DOHH2 (cell line): ENCODE measurements at regions not wholly inside any gene's neighbourhood (a gene's known extent, or its start where the extent isn't known, plus 50 kb on each side); places are given as distances from the start of the nearest gene placed in this dataset.

Experiments used
- CTCF ChIP-seq: fragments of 200-600 bp; sonication (generic); IDR thresholded peaks from one replicate; pipeline ENCODE4 v1.5.1; 2014; ENCODE audit warnings: antibody characterized with exemption, mild to moderate bottlenecking, low read depth, low read length; ENCODE audit not compliant: poor library complexity, severe bottlenecking
- EZH2phosphoT487 ChIP-seq: fragments of 200-600 bp; sonication (generic); IDR thresholded peaks from 2 replicates; pipeline ENCODE4 v1.6.1; 2017; ENCODE audit warnings: borderline replicate concordance, mild to moderate bottlenecking, antibody characterized with exemption, low read length, moderate library complexity, mixed read lengths

- TF ChIP-seq CTCF (no peak), EZH2phosphoT487 (no peak)
These were observed 91.1 kb upstream of the RGMA start for GRCh38 chr15:93180128-93180527.
